ENCODE measurements at regions not wholly inside any gene's neighbourhood (a gene's known extent, or its start where the extent isn't known, plus 50 kb on each side); places are given as distances from the start of the nearest gene placed in this dataset.
"Not testable (repeated sequence)": the region's sequence is repeated elsewhere in the genome, so short reads cannot be mapped to it uniquely, and the experiment has no call there.

DNA sequence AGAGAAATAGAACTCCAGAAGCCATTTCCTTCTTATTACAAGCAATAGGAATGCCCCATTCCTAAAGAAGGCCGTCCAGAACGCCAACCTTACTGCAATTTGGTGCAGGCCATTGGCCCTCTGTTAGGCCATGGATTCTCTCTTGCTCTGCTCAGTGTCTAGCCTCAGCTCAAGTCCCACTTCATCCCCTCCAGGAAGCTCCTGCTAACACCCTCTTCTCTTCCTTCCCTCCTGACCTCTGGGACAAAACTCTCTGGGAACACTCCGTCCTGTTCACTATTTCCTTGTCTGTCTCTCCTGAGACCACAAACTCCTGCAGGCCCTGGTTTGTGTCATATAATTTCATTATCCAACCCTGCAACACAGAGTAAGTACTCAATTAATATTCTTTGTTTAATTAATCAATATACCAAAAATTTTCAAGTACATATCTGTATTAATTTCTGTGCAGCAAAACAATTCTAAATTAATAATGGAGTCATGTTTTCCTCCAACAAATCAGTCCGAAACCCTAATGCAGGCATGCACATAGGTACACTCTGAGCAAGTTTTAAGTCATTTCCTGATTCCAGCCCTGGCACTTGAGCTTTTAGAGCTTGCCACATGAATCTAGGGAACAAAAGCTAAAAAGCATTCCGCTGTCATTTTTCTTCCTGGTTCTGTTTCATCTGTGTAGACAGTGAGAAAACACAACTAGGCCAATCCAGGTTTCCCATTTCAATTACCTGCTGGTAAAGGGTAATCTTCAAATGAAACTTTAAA is 245.3 kb downstream of the SETD4 start:
- DNase-seq (ENCODE audit: extremely low read depth in 1 of 2, low read depth in 1 of 2), result no peak

DNA sequence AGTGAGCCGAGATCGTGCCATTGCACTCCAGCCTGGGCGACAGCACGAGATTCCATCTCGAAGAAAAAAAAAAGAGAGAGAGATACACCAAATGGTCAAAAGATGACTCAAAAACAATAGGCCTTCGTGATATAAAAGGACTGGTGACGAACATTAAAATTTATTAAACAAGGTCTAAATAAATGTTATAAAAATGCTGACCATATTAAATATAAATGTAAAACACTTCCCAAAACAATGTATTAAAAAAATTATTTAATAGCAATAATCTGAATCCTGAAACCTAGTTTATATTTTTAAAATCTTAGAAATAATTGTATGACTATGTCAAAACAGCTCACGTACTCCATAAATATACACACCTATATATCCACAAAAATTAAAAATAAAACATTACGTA is 247.6 kb downstream of the SETD4 start:
- no peak for DNase-seq (ENCODE audit: extremely low read depth in 1 of 2, low read depth in 1 of 2)

DNA sequence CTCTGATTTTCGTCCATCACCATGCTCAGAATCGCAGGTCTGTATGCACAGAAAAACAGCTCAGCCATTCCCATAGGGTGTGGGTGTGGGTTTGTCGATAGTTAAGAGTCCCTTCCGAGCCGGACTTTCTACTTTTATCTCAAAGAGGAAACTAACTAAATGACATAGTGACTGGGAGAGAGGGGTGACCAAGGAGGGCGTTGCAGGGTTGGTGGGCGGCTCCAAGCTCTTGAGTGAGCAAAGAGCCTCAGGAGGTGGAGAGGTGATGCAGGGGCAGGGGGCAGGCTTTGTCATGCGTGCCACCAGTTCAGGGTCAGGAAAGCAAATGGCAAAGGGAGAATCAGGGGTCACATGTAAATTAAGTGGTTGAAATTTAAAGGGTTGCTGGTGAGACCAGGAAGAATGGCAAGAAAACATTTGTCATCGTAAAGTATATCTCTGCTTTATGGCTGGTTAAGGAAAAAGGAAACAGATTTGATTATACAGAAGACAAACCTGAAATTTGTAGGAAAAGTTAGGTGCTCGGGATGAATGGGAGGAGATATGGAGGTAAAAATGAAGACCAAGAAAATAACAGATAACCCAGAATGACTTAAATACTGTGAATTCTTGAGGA is 249.0 kb downstream of the SETD4 start:
- DNase-seq (ENCODE audit: extremely low read depth in 1 of 2, low read depth in 1 of 2), result no peak

DNA sequence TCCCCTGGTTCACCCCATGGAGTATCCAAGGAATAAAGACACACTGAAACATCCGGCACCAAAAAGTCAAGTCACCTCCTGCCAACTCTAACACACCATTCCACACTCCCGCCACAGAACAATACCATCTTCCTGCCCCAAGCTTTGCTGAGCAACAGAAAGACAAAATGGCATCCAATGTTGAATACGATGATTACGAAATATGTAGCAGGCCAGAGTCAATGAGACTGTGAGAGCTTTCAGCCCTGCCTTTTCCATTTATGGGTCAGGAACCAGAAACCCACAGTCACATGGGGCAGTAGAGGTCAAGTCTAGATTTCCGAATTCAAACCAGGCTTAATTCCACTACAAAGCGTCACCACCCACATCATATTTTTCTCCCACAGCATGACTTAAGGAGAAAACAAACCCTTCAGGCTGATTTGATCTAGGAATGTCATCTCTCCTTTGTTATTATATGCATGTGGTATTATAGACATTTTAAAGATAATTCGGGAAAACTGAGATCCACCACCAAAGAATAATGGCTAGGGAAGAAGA is 249.8 kb downstream of the SETD4 start:
- DNase-seq (ENCODE audit: extremely low read depth in 1 of 2, low read depth in 1 of 2), result no peak

DNA sequence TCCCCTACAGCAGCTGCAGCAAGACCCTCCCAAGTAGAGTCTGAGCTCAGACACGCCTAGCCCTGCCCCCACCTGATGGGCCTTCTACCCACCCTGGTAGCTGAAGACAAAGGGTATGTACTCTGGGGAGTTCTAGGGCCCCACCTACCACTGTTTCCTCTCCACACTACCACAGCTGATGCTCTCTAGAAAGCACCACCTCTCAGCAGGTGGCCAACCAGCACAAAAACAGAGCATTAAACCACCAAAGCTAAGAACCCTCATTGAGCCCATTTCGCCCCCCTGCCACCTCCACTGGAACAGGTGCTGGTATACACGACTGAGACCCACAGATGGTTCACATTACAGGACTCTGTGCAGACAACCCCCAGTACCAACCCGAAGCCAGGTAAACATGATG is 258.9 kb downstream of the SETD4 start:
- DNase-seq (ENCODE audit: extremely low read depth in 1 of 2, low read depth in 1 of 2), result no peak

DNA sequence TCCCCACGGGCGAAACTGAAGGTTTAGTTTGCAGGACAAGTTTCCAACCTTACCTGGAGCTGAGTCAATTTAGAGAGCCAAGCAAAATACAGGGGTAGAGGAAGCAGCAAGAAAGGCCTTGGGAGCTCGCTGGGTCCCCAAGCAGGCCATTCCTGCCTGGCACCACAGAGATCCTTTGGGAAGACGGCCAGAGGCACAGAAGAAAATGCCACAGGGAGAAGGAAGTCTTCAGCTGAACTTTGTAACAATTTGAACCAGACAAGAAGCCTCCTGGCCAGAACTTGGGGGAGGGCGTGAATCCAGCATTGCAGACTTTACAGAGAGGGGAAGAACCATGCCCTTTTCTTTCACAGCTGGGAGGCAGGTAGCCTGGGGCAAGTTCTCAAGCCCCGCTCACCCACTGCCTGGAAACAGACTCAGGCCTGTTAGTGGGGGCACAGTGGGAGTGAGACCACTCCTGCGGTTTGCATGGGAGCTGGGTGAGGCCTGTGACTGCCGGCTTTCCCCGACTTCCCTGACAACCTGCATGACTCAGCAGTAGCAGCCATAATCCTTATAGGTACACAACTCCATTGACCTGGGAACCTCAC is 259.4 kb downstream of the SETD4 start:
- not testable (repeated sequence) for DNase-seq (ENCODE audit: extremely low read depth in 1 of 2, low read depth in 1 of 2)

DNA sequence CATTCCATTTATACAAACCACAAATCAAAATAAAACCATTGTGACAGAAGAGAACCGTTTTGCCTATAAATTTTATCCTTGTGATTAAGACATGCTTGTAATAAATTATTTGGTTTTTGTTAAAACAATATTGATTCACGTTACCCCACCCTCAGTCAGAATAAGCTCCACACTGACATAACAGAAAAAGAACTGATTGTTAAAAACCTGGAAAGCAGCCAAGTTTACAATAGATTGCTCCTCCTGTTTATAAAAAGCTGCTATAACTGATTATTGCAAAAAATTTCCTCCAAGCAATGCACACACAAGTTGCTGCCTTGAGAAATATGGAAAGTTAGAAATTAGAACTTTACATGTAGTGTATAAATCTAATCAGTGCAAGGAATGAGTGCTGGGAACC is 263.5 kb downstream of the SETD4 start:
- DNase-seq (ENCODE audit: extremely low read depth in 1 of 2, low read depth in 1 of 2), result no peak

DNA sequence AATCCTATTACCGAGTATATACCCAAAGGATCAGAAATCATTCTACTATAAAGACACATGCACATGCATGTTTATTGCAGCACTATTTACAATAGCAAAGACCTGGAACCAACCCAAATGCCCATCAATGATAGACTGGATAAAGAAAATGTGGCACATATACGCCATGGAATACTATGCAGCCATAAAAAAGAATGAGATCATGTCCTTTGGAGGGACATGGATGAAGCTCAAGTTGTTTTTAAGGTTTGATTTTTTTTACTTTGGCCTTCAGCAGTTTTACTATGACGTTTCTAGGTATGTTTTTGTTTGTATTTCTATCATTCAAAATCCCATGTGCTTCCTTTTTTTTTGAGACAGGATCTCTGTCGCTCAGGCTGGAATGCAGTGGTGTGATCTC is 265.8 kb downstream of the SETD4 start:
- DNase-seq (ENCODE audit: extremely low read depth in 1 of 2, low read depth in 1 of 2), result not testable (repeated sequence)

DNA sequence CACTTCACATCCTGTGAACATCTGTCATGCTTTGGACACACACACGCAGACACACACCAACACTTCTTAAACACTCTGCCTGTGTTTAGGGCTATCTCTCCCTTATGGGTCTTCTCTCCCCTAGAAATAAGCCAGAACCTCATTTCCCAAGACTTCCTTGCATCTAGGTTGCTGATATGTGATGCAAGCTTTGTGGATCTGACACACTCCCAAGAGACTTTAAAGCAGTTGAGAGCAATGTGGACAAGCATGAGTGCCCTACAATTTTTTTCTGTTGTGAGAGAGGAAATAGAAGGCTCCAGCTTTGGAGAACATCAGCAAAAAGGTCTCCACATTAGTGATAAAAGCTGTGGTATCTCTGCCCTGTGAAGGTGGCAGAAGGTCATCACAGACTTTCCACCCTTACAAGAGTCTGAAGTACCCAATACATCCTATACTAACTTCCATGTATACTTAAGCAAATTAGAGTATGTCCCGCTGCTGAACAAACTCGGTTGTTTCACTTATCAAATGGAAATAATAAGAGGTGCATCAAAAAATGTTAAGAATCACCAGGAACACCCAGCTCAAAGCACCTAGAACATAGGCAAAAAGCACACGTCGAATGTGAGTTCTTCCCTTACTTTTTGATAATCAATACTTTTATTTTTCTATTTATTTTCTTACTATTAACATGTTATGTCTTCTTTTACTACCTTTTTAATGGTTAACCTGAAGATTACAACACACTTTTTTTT is 267.6 kb downstream of the SETD4 start:
- DNase-seq (ENCODE audit: extremely low read depth in 1 of 2, low read depth in 1 of 2), result no peak

DNA sequence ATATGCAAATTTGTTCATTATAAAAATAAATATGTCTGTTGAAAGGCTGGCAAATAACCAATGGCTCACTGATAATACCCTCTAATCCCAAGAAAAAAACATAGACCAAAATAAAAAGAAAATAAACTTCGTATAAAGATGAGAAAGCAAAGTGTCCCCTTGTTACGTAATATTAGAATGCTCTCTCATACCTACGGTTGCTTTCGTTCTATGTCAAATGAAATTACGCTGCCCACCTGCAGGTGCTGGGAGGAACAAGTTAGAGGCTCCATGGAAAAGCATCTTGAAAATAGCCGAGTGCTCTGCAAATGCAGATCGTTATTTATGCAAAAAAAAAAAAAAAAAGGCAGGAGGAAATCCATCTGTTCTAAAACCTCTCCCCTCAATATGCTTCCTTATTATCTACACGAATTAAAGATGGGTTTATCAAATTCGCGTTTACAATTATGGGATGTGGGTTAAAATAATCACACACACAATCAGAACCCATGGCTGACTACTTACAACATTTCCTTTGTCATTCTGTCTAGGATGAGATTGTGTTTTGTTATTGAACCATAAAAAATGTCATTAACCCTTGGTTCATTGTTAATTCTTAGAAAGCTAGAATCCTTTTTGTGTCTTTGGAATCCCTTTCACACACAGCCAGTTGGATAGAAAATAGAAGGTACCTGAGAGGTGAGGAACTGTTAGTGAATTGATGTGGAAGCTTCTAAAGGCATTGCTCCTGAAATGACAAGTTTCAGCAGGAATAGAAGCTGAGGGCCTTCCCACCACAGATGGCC is 268.6 kb downstream of the SETD4 start:
- DNase-seq (ENCODE audit: extremely low read depth in 1 of 2, low read depth in 1 of 2), result no peak

DNA sequence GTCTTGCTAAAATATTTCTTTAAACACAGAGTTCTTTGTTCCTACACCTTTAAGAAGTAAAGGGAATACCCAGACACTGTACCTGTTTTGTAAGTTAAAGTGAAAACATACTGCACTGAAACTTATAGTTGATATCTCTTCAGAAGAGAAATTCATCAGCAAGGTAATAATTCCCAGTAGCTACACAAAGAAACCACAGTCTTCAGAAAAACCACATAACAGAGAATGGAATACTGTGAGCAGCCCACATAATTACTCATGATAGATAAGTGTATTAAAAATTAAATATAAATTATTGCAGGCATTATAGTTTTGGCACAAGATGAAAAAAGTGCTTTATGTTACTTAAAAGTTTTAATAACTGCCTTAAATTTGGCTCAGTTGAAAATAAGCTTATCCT is 276.6 kb downstream of the SETD4 start:
- no peak for DNase-seq (ENCODE audit: extremely low read depth in 1 of 2, low read depth in 1 of 2)

DNA sequence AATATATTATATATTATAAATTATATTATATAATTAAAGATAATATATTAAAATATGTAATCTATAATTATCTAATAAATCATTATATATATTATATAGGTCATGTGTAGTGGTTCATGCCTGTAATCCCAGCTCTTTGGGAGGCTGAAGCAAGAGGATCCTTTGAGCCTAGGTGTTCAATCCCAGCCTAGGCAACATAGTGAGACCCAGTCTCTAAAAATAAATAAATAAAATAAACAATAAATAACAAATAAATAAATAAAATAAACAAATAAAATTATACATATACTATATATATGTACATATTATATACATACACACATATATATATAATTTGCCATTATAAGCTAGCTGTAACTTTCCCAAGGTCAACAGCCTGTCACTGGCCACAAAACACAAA is 277.7 kb downstream of the SETD4 start:
- no peak for DNase-seq (ENCODE audit: extremely low read depth in 1 of 2, low read depth in 1 of 2)

DNA sequence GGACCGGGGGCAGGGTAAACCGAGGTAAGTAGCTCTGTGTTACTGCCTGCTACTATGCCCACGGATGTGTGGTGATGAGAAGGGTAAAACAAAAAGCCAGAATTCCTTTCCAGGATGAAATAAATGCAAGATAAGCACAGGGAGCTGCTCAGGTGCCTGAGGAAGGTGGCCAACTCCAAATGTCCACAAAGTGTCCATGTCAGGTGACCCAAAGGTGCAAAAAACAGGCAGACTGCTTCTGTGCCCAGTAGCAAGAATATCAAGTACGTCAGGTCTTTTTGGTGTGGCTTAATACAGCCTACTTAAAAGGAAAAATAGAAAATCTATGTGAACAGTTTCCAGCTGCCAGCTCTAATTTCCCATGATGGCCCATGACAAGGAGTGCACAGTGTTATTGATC is 279.3 kb downstream of the SETD4 start:
- no peak for DNase-seq (ENCODE audit: extremely low read depth in 1 of 2, low read depth in 1 of 2)

DNA sequence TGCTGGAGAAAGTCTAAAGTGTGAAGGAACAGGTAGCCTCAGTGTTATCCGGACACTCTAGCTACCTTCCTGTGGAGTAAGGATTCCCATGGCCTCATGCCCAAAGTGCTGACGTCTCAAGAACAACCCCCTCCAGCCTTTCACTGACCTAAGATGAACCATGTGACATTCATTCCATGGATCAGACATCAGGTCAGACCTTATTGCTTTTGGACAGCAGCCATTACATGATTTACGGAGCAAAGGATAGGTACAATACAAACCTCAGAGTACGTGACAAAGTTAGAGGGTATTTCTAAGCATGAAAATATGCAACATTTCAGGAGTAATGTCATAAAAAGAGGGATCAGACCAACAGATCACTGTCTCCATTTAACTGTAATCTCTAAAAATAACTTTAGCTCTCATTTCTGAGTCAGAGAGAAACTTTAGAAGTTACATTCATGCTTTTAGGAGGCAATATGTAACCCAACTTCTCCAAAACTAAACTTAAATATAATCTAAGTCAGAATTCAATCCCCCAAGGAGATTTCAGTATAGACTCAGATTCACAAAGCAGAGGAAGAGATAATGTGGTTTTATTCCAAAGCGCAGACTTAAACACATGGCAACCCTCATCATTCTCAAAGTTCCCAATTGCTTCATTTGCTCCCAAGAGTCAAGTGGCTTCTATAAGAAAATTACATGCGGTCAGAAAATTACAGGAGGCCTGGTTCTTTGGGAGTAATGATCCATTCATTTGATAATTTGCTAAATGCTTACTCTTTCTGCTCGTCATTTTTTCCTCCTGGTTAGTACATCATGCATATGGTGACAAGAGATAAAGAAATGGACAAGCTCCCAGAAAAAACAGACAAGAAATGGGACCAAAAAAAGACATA is 280.4 kb downstream of the SETD4 start:
- DNase-seq (ENCODE audit: extremely low read depth in 1 of 2, low read depth in 1 of 2), result no peak

DNA sequence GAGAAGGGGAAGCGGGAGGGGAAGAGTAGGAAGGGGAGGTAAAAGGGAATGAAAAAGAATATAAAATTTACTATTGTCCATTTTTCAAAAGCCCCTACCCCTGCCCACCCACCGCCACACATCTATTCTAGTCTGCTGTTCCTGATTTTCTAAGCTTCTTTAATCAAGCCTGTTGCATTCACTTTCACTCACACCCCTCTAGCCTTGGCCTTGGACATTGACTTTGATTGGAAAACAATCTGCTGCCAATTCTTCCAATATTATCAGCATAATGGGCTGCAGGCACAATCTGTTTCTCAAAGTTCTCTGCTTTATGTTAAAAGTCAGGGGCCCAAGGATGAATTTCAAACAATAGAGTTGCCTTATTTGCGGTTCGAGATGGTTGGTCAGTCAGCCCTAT is 281.2 kb downstream of the SETD4 start:
- no peak for DNase-seq (ENCODE audit: extremely low read depth in 1 of 2, low read depth in 1 of 2)

DNA sequence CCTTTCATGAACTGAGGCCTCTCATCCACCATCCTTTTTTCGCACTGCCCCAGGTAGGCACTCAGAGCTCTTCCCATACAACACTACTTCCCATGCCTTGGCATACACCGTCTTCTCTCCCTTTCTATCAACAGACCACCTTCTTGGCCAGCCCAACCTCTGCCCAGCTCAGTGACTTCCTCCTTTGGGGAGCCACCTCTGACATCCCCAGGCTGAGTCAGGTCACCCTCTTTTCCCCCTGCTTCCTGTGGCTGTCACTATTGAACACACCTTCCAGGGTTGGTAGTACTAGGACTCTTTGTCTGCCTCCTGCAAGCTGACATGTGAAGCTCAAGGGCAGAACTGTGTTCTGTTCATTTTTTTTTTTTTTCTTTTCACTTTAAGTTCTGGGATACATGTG is 283.2 kb downstream of the SETD4 start:
- no peak for DNase-seq (ENCODE audit: extremely low read depth in 1 of 2, low read depth in 1 of 2)

DNA sequence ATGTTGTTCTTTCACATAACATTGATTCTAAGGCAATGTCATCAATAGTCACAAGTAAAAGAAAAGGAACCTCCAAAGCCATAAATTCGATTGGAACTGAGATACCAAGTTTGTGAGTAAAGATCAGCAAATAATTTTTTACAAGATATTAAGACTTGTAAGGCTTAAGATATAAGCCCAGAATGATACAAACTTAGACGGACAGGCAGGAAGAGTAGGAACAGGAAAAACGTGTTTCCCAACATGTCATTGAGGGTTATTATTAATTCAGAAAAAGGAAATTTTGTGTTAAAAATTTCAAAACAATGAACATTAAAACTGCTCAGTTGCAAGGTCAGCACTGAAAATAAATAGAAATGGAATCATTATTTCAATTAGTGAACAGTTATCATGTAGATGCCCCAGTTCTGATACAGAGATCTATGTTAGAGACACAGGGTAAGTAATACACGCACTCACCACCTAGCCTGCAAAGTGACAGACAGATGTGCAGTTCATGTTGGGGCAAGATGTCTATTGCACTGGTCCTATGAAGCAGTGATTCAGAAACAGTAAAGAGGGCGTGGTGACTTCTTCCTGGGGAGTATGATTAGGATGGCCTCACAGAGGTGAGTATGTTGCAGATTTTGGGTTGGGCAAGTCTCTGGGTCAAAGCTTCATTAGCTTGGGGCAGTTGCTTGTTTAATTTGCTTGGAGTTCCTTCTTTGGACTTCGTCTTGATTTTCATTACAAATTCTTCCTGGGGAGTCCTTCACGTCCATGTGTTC is 284.4 kb downstream of the SETD4 start:
- no peak for DNase-seq (ENCODE audit: extremely low read depth in 1 of 2, low read depth in 1 of 2)

DNA sequence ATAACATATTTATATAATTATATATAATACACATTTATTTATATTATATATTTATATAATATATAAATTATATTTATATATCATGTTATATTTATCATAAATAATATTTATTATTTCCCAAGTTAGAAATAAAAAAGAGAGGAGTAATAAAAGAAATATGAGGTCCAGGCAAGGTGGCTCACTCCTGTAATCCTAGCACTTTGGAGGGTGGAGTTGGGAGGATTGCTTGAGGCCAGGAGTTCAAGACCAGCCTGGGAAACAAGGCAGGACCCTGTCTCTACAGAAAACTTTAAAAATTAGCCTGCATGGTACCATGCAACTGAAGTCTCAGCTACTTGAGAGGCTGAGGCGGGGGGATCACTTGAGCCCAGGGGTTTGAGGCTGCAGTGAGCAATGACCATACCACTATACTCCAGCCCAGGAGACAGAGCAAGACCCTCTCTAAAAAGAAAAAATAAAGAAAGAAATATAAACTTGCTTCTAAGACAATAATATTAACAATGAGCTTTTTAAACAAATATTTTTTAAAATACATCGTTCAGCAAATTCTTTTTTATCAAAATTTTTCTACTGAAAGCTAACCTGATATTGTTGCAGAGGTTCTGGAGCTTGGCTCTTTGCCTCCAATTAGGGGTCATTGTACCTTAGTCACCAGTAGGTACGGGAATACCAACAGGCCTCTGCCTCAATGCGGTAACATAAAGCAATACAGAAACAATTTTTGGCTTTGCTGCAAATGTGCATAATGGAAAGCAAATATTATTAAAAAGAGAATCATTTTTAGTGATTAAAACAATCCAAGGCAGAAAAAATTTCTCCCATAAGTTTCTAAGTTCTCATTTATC is 290.0 kb downstream of the SETD4 start:
- no peak for DNase-seq (ENCODE audit: extremely low read depth in 1 of 2, low read depth in 1 of 2)

All from stimulated activated CD8-positive, alpha-beta memory T cell treated with anti-CD3 and anti-CD28 coated beads, Interleukin-7, amount 100 ng/mL, for 48 hours (primary cell).